Thyroid gland (tissue), 4 donors: ENCODE measurements at regions not wholly inside any gene's neighbourhood (a gene's known extent, or its start where the extent isn't known, plus 50 kb on each side); places are given as distances from the start of the nearest gene placed in this dataset. TPM values are rescaled to one million over a fixed set of nuclear protein-coding genes. Genes with fewer than 3 reads are reported as not detected.

Experiments
- DNase-seq, 2 donors: peaks; one replicate each; pipeline ENCODE4 v3.0.0-alpha.2; 2019
- H3K27ac ChIP-seq, 3 donors: fragments of 200-600 bp; sonication (generic); 1 replicate in 2 of 3; 2 replicates in 1 of 3; pipeline ENCODE4 v1.5.1; 2016 to 2019; ENCODE audit warnings: mild to moderate bottlenecking in 1 of 3, moderate library complexity in 1 of 3
- H3K27me3 ChIP-seq: fragments of 200-600 bp; sonication (generic); one replicate; pipeline ENCODE4 v1.5.1; 2019
- H3K36me3 ChIP-seq, 2 donors: fragments of 200-600 bp; sonication (generic); one replicate each; pipeline ENCODE4 v1.5.1; 2016 to 2019
- H3K4me1 ChIP-seq, 2 donors: fragments of 200-600 bp; sonication (generic); one replicate each; pipeline ENCODE4 v1.5.1; 2017 to 2019
- H3K4me3 ChIP-seq, 3 donors: fragments of 200-600 bp; sonication (generic); replicated peaks in 1 of 3; 1 replicate in 2 of 3; 2 replicates in 1 of 3; pipeline ENCODE4 v1.5.1; 2016; ENCODE audit warnings: mild to moderate bottlenecking in 1 of 3
- H3K9me3 ChIP-seq: fragments of 200-600 bp; sonication (generic); one replicate; pipeline ENCODE4 v1.5.1; 2017
- CTCF ChIP-seq, 6 experiments: fragments of 200-600 bp in 3 of 6; fragments of 450-650 bp in 3 of 6; sonication (generic) in 3 of 6; IDR thresholded peaks; one replicate each; pipeline ENCODE4 v1.5.1; 2016 to 2019; ENCODE audit warnings: antibody characterized with exemption in 6 of 6, mild to moderate bottlenecking in 2 of 6, inconsistent platforms in 1 of 6, moderate library complexity in 1 of 6
- POLR2A ChIP-seq, 2 donors: fragments of 450-650 bp; IDR thresholded peaks; one replicate each; pipeline ENCODE4 v1.6.1; 2017; ENCODE audit warnings: antibody characterized with exemption in 2 of 2, mild to moderate bottlenecking in 2 of 2, moderate library complexity in 1 of 2
- WGBS, 2 donors: methylation state at CpG; one replicate each; pipeline ENCODE4 v1.1.5; 2017; 5-methylcytosine and 5-hydroxymethylcytosine counted together
- intact Hi-C: fragments of 100-400 bp; cut with DNase I; formaldehyde crosslinking; loops from one replicate; pipeline ENCODE4 v1.15.1; 2023
- small RNA-seq: library from RNA; depleted of rRNA; stranded (forward); fragments of <200 nt; gene quantifications from one replicate; pipeline ENCODE3, GENCODE V24; 2016

GRCh38 chr2:154912215-154912614, 213.7 kb downstream of the KCNJ3 start:
- intact Hi-C loops = no loop called here
- Histone ChIP-seq H3K36me3 (no peaks in the 10 kb centered on the region), H3K4me3 (no peak overlapping the region), H3K9me3 (no peaks in the 10 kb centered on the region), H3K27me3 (no peaks in the 10 kb centered on the region), H3K4me1 (no peaks in the 10 kb centered on the region), H3K27ac (no peak overlapping the region)
- 82 to 87% methylated on average over 6 of the region's 6 CpGs for WGBS, 2 donors
- no peak for DNase-seq
- TF ChIP-seq CTCF (IDR thresholded peaks at IDR 0.05) (no peak), POLR2A (IDR thresholded peaks at IDR 0.05) (no peak)

DNA sequence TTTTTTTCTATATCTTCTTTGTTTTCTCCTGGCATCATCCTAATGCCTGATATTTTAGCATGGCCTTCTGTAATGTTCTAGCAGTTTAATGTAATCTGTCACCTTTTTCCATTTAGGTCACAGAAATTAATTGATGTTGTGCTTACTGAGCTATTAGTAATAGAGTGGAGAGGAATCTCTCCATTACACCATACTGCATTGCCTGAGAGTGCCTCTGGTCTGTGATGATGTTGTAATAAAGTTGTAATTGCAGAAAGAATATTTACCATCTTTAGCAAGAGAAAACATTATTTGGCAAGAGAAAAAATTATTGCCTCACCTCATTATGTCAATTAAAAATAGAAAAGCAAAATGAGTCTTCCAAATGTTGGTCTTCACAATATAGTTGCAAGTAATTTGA, 213.2 kb downstream of the KCNJ3 start:
- Histone ChIP-seq H3K9me3 (no peaks in the 10 kb centered on the region), H3K36me3 (no peaks in the 10 kb centered on the region), H3K4me1 (no peaks in the 10 kb centered on the region), H3K27me3 (no peaks in the 10 kb centered on the region), H3K4me3 (no peak overlapping the region), H3K27ac (no peak overlapping the region)
- DNase-seq = no peak
- TF ChIP-seq CTCF (IDR thresholded peaks at IDR 0.05) (no peak), POLR2A (IDR thresholded peaks at IDR 0.05) (no peak)
- intact Hi-C loops = no loop called here

DNA sequence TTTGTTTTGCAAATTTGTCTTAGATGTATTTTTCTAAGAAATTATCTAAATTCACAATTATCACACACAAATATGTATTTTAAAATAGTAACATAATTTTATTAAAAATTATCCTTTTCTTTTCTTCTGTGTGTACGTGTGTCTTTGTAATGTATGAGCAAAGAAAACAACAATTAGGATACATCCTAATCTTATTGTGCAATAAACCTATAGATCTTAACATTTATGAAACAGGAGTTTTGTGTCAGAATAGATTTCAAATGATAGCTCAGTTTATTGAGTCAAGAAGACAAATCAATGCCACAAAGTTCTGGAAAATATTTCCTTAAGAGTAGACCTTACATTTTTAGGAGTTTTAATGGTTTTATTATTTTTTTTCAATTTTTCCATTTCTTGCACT, 212.2 kb downstream of the KCNJ3 start:
- Histone ChIP-seq H3K27ac (no peak overlapping the region), H3K36me3 (no peaks in the 10 kb centered on the region), H3K9me3 (no peaks in the 10 kb centered on the region), H3K4me1 (no peaks in the 10 kb centered on the region), H3K27me3 (no peaks in the 10 kb centered on the region), H3K4me3 (no peak overlapping the region)
- no peak for DNase-seq
- TF ChIP-seq POLR2A (IDR thresholded peaks at IDR 0.05) (no peak), CTCF (IDR thresholded peaks at IDR 0.05) (no peak)
- intact Hi-C loops = no loop called here
- WGBS, 2 donors = 81 to 87% methylated on average over 1 of the region's 1 CpG

DNA sequence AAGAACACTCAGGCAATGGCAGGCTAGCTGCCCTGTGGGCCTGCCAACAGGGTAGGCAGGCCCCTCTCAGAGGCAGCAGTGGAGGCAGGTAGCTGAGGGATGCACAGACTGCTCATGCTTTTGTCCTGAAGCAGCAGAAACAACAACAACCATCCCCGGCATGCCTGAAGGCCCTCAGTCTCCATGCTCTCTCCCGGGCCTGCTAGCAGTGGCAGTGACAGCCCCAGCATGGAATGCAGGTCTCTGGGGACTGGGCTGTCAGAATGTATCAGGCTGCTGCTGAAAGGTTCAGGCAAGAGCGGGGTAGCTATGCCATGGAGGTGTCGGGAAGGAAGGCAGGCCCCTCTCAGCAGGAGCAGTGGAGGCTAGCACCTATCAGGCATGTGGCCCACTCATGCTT, 209.8 kb downstream of the KCNJ3 start:
- no peak for TF ChIP-seq POLR2A (IDR thresholded peaks at IDR 0.05)
- no peak for TF ChIP-seq CTCF (IDR thresholded peaks at IDR 0.05)
- Histone ChIP-seq H3K27me3 (no peaks in the 10 kb centered on the region), H3K27ac (no peak overlapping the region), H3K36me3 (no peaks in the 10 kb centered on the region), H3K4me1 (no peaks in the 10 kb centered on the region), H3K4me3 (no peak overlapping the region), H3K9me3 (no peaks in the 10 kb centered on the region)
- intact Hi-C loops = no loop called here
- 49 to 70% methylated on average over 4 of the region's 4 CpGs for WGBS, 2 donors
- no peak for DNase-seq

Small RNAs in the stretch of these regions (small RNA-seq; reads per million reads assigned to genes)
- gene MTCO1P45 = not detected
- not detected for gene RNU6-1001P
- not detected for gene RNU6-546P
